Keratinocyte (primary cell): ENCODE measurements at regions not wholly inside any gene's neighbourhood (a gene's known extent, or its start where the extent isn't known, plus 50 kb on each side); places are given as distances from the start of the nearest gene placed in this dataset.

Experiments
- DNase-seq: peaks from one replicate; pipeline ENCODE4 v3.0.0-alpha.2; 2011; ENCODE audit warnings: low read depth, missing footprints, low spot score
- FAIRE-seq: peaks from 2 replicates; lab custom pipeline; 2011; peaks lifted over from hg19 to GRCh38; lab: Jason Lieb, UNC
- H2AFZ ChIP-seq: 2 replicates; pipeline ENCODE4 v1.6.0; 2012; ENCODE audit warnings: low read length, control low read depth, inconsistent platforms; ENCODE audit not compliant: control insufficient read depth
- H3K27ac ChIP-seq: 2 replicates; pipeline ENCODE4 v1.5.1; 2011; ENCODE audit warnings: low read length; ENCODE audit not compliant: control insufficient read depth, insufficient read depth
- H3K27me3 ChIP-seq: 3 replicates; pipeline ENCODE4 v1.6.0; 2011; ENCODE audit warnings: low read length; ENCODE audit not compliant: control insufficient read depth, insufficient read depth; ENCODE audit errors: extremely low read depth
- H3K36me3 ChIP-seq, 2 experiments: 2 replicates in 1 of 2; 3 replicates in 1 of 2; pipeline ENCODE4 v1.5.1; 2011; ENCODE audit warnings: low read length in 2 of 2, mild to moderate bottlenecking in 1 of 2; ENCODE audit not compliant: control insufficient read depth in 2 of 2, insufficient read depth in 2 of 2; ENCODE audit errors: extremely low read depth in 1 of 2
- H3K4me1 ChIP-seq: 3 replicates; pipeline ENCODE4 v1.5.1; 2011; ENCODE audit warnings: low read length; ENCODE audit not compliant: control insufficient read depth, insufficient read depth; ENCODE audit errors: extremely low read depth
- H3K4me2 ChIP-seq: 3 replicates; pipeline ENCODE4 v1.6.0; 2011; ENCODE audit warnings: low read depth, low read length; ENCODE audit not compliant: control insufficient read depth, insufficient read depth; ENCODE audit errors: extremely low read depth
- H3K4me3 ChIP-seq, 3 experiments: fragments of 200-600 bp in 1 of 3; sonication (generic) in 1 of 3; 2 replicates in 2 of 3; 3 replicates in 1 of 3; pipeline ENCODE4 v1.5.1; 2011 to 2016; ENCODE audit warnings: low read length in 3 of 3, mild to moderate bottlenecking in 3 of 3, control low read depth in 2 of 3, inconsistent platforms in 1 of 3, low read depth in 1 of 3, mixed read lengths in 1 of 3, mixed run types in 1 of 3, moderate library complexity in 1 of 3; ENCODE audit not compliant: control insufficient read depth in 2 of 3, insufficient read depth in 2 of 3; ENCODE audit errors: extremely low read depth in 1 of 3
- H3K79me2 ChIP-seq: 2 replicates; pipeline ENCODE4 v1.6.0; 2012; ENCODE audit warnings: low read length; ENCODE audit not compliant: control insufficient read depth, insufficient read depth
- H3K9ac ChIP-seq: 3 replicates; pipeline ENCODE4 v1.6.0; 2011; ENCODE audit warnings: low read length; ENCODE audit not compliant: control insufficient read depth, insufficient read depth; ENCODE audit errors: extremely low read depth
- H3K9me1 ChIP-seq: 3 replicates; pipeline ENCODE4 v1.6.0; 2011; ENCODE audit warnings: low read length; ENCODE audit not compliant: control insufficient read depth, insufficient read depth; ENCODE audit errors: extremely low read depth
- H3K9me3 ChIP-seq: 2 replicates; pipeline ENCODE4 v1.5.1; 2012; ENCODE audit warnings: low read depth, low read length; ENCODE audit not compliant: control insufficient read depth
- H4K20me1 ChIP-seq: 3 replicates; pipeline ENCODE4 v1.6.0; 2011; ENCODE audit warnings: low read length; ENCODE audit not compliant: control insufficient read depth, insufficient read depth; ENCODE audit errors: extremely low read depth
- CTCF ChIP-seq, 3 experiments: IDR thresholded peaks in 1 of 3; conservative IDR thresholded peaks in 1 of 3; optimal IDR thresholded peaks in 1 of 3; 2 replicates in 2 of 3; 3 replicates in 1 of 3; pipeline versions ENCODE3 to v1.5.1; 2011; ENCODE audit warnings: low read length in 3 of 3, mild to moderate bottlenecking in 3 of 3, moderate library complexity in 2 of 3, control low read depth in 1 of 3, inconsistent platforms in 1 of 3; ENCODE audit not compliant: insufficient read depth in 2 of 3; ENCODE audit errors: extremely low read depth in 1 of 3
- EZH2 ChIP-seq: IDR thresholded peaks from one replicate; pipeline ENCODE4 v1.6.1; 2012; ENCODE audit warnings: inconsistent platforms, mild to moderate bottlenecking, low read length, moderate library complexity
- dilution Hi-C: fragments of 300-500 bp; cut with MboI; formaldehyde crosslinking; loops from one replicate; pipeline ENCODE4 v1.7.0; 2020; ENCODE audit warnings: low sequenced_read_pairs; ENCODE audit not compliant: extremely low pct_ligation_motif_present

GRCh38 chr3:177810162-177810623 is 612.9 kb upstream of the TBL1XR1 start:
- H3K4me1 ChIP-seq = peaks cover 6% of the 10 kb centered on the region
- H4K20me1 ChIP-seq = no peaks in the 10 kb centered on the region
- no peaks in the 10 kb centered on the region for H3K36me3 ChIP-seq
- H2AFZ ChIP-seq = peak overlapping the region; percentile 56
- H3K27ac ChIP-seq = no peak overlapping the region
- no peaks in the 10 kb centered on the region for H3K79me2 ChIP-seq
- TF ChIP-seq EZH2 (no peak), CTCF (optimal IDR thresholded peaks at IDR 0.05 in 1 of 3, IDR thresholded peaks at IDR 0.05 in 1 of 3, conservative IDR thresholded peaks at IDR 0.05 in 1 of 3; ENCODE audit: extremely low read depth in 1 of 3, insufficient read depth in 2 of 3, low read length in 3 of 3) (no peak)
- DNase-seq (peak; percentile 41), FAIRE-seq (peak; percentile 60)
- H3K9me3 ChIP-seq = no peaks in the 10 kb centered on the region
- no peak overlapping the region for H3K4me3 ChIP-seq
- H3K9ac ChIP-seq = no peak overlapping the region
- dilution Hi-C loops = no loop called here
- no peaks in the 10 kb centered on the region for H3K9me1 ChIP-seq
- H3K27me3 ChIP-seq = no peaks in the 10 kb centered on the region
- H3K4me2 ChIP-seq = no peak overlapping the region

GRCh38 chr3:177811112-177811511 is 613.8 kb upstream of the TBL1XR1 start:
- no peaks in the 10 kb centered on the region for H3K79me2 ChIP-seq
- H3K36me3 ChIP-seq = no peaks in the 10 kb centered on the region
- H3K27ac ChIP-seq = no peak overlapping the region
- no peak overlapping the region for H3K9ac ChIP-seq
- no peaks in the 10 kb centered on the region for H3K9me3 ChIP-seq
- no peaks in the 10 kb centered on the region for H4K20me1 ChIP-seq
- no peaks in the 10 kb centered on the region for H3K27me3 ChIP-seq
- H3K9me1 ChIP-seq = no peaks in the 10 kb centered on the region
- DNase-seq (no peak), FAIRE-seq (no peak)
- TF ChIP-seq EZH2 = no peak
- TF ChIP-seq CTCF (optimal IDR thresholded peaks at IDR 0.05 in 1 of 3, IDR thresholded peaks at IDR 0.05 in 1 of 3, conservative IDR thresholded peaks at IDR 0.05 in 1 of 3; ENCODE audit: extremely low read depth in 1 of 3, insufficient read depth in 2 of 3, low read length in 3 of 3) = no peak
- H3K4me1 ChIP-seq = peaks cover 6% of the 10 kb centered on the region
- no peak overlapping the region for H3K4me3 ChIP-seq
- H2AFZ ChIP-seq = no peak overlapping the region
- dilution Hi-C loops = no loop called here
- no peak overlapping the region for H3K4me2 ChIP-seq
